NCI-H1092 (cell line): ENCODE measurements at regions not wholly inside any gene's neighbourhood (a gene's known extent, or its start where the extent isn't known, plus 50 kb on each side); places are given as distances from the start of the nearest gene placed in this dataset.
"Not testable (repeated sequence)": the region's sequence is repeated elsewhere in the genome, so short reads cannot be mapped to it uniquely, and the experiment has no call there.

Experiments used
- DNase-seq: peaks from one replicate; lab custom pipeline; 2025; lab: John Stamatoyannopoulos, UW

DNA sequence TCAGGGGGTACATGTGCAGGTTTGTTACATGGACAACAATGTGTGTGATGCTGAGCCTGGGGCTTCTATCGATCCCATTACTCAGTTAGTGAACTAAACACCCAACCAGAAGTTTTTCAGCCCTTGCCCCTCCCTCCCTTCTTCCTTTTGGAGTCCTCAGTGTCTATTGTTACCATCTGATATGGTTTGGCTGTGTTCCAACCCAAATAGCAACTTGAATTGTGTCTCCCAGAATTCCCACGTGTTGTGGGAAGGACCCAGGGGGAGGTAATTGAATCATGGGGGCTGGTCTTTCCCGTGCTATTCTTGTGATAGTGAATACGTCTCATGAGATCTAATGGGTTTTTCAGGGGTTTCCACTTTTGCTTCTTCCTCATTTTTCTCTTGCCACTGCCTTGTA is 186.3 kb downstream of the AEBP2 start:
- DNase-seq: not testable (repeated sequence)

DNA sequence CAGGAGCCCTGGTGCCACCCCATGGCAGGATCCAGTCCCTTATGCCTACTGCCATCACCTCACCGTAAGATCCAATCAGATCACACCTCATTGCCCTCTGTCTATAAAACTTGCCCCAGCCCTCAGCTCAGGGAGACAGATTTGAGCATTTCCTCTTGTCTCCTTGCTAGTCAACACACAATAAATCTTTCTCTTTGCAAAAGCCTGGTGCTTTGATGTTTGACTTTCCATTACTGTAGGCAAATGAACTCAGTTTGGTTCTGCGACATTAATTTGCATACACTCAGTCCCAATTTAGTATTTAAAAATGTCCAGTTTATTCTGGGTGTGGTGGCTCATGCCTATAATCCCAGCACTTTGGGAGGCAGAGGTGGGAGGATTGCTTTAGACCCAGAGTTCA is 188.4 kb downstream of the AEBP2 start:
- no peak for DNase-seq

DNA sequence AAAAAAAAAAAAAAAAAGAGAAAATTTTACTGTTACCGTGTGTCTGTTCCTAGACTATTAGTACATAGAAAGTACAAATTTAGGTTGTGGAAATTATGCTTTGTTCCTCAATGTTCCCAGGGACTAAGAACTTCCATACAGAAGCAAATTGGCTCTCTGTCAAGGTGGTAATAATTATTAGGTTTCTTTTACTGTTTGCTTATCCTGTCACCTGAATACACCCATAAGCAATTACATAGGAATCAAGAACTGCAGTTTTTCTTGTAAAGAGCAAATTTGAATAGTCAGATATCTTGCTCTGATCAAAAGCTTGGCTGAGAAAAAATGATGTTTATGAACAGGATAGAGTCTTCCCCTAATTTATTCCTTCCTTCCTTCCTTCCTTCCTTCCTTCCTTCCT is 191.2 kb downstream of the AEBP2 start:
- DNase-seq: no peak

DNA sequence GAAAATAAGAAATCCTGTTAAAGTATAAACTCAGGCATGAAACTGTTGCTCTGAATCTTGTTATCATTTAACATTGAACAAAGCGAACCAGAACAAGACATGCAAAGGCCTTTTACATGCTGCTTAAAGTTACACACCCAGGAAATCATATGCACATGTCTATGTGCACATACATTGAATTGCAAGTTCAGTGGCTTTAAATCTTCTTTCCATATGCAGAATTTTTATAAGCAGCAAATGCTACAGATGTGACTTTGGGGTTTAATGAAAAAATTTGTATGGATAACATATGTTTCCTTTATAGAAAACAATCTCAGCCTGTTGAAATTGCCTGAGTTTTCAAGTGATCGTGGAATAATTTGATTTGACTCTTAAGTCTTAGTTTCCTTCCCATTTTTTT is 193.9 kb downstream of the AEBP2 start:
- no peak for DNase-seq

DNA sequence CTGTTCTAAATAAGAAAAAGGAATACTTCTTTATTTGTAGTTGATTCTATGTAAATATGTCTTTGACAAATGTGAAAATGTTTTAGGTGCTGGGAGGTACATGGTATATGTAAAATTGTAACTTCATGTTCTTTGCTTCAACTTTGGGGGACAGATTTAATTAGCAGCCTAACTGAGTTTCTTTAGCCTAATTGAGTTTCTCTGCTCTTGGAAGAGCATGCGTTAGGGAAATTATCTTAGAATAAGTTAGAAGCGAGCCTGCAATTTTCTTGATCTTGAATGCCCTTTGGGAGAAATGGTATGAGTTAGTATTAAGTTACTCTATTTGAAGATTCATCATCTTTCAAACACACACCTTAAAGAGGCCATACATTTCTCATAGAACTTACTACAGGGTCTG is 194.3 kb downstream of the AEBP2 start:
- DNase-seq: no peak

DNA sequence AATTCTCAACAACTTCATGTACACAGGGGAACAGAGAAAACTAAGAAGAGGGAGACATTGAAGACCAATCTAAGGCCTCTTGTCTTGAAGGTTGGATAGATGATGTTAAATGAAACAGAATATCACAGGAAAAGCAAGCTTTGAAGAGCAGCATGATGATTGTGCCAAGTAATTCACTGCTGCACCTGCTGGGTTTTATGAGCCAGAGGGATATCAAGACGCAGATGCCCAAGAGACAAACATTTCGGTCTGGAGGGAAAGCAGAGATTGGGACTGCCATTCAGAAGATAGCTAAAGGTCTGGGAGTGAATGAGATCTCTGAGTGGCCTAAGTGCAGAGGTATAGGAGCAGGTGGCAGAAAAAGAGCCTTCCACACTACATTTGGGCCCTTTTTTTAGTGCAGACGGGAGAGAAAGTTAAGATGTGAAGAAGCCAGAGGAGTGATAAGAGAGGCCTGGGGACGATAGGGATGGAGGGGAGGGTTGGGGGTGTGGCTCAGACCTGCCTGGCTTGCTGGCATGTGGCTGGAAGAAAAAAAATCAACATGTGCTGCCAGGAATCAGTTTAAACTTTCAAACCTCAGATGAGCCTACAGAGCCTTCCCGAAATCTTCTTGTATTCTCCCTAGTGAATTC is 200.6 kb downstream of the AEBP2 start:
- peak; percentile 62 for DNase-seq

DNA sequence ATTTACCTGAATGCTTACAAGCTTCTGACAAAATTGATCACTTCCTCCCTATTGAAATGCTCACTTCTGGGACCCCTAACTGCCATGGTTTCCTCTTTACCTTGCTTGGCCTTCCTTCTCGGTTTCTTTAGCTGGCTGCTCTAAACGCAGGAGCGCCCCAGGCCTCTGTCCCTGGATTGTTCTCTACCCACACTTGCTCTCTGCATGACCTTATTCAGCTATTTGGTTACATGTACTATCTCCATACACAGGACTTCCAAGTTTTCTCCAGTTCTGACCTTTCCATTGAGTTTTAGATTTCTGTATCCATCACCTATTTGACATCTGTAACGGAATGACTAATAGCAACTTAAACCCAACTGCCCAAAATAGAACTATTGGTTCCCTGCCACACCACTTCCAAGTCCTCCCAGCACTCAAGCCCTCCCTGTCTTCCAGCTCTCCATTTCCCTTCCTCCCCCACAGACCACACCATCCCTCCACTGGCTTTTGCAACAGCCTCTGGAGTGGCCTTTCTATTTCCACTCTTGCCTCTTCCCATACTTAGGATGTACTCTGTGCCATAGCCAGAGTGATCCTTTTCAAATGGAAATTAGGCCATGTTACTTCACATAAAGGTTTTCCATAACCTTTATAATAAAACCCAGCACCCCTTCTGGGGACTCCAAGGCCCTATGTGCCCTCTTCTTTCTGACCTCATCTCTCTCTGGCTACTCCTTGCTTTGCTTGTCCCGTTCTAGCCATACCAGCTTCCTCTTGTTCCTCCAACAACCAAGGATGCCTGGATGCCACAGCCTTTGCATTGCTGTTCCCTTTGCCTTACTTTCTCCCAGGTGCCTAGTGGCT is 202.2 kb downstream of the AEBP2 start:
- no peak for DNase-seq

DNA sequence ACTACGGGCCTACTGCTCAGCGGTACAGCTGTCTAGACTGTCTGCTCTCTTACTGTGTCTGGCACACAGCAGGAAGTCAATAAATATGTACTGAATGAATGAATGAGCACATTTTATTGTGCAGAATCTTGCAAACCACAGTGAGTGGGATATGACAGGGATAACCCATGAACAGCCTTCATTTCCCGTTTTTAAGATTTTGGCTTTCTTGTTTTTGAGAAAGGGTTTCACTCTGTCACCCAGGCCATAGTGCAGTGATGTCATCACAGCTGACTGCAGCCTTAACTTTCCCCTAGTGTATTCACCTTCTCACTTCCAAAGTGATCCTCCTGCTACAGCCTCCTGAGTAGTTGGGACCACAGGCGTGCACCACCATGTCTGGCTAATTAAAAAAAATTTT is 203.1 kb downstream of the AEBP2 start:
- DNase-seq: no peak

DNA sequence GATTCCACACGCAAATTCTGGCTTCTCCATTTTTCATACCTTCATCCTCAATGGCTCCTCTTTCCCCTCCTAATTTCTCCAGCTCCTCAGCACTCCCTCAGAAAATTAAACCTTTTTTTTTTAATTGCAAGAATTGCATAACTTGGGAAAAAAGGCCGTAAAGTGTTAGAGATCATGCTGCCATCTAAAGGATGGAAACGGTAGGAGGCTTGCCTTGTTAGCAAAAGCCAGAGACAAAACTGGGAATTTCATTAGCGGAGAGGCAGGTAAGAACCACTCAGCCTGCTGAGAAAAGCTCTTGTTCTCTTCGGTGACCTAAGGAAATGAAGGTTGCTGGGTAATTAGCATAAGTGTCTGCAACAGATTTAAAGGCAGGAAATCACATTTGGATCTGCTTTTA is 204.3 kb downstream of the AEBP2 start:
- peak; percentile 10 for DNase-seq

DNA sequence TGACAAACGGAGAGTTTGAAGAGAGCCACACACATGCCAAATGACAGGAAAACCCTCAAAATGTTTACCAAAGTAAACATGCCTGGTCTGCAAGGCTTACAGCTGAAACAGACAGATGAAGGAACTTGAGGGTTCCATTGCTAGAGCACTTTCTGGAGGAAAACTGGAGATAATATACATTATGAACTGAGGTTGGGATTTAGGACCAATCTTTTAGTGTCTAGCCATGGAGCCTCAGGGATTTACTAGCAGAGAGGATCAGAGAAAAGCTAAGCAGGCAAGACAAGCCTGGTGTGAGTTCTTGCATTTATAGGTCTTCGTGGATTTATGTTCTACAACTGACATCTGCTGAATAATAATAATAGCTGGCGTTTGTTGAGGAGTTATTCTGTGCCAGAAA is 205.3 kb downstream of the AEBP2 start:
- no peak for DNase-seq

DNA sequence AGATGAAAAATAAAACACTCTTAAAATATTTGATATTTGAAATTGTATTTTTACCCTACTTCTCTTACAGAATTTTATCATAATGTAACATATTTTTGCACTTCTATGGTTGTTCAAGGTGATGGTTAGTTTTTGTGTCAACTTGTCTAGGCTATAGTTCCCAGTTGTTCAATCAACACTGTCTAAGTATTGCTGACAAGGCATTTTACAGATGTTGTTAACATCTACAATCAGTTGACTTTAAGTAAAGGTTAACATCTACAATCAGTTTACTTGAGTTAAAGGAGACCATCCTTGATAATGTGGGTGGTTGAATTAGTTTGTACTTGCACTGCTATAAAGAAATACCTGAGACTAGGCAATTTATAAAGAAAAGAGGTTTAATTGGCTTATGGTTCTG is 206.5 kb downstream of the AEBP2 start:
- DNase-seq: no peak

DNA sequence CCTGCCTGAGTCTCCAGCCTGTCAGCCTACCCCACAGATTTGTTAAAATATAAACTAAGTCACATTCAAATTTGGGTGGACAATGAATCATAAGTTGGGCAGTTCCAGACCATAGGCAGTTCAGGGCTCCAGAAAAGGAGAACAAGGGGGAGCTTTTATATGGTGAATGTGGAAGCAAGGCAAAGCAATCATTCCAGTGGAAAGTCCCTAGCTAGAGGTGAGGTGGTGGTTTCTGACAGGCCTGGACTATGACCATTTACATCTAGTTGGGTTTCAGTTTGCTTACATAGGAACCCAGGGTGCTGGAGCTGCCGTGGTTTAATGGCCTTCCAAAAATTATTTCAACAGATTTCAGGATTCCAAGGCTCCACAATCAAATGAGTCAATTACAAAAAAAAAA is 207.3 kb downstream of the AEBP2 start:
- no peak for DNase-seq

DNA sequence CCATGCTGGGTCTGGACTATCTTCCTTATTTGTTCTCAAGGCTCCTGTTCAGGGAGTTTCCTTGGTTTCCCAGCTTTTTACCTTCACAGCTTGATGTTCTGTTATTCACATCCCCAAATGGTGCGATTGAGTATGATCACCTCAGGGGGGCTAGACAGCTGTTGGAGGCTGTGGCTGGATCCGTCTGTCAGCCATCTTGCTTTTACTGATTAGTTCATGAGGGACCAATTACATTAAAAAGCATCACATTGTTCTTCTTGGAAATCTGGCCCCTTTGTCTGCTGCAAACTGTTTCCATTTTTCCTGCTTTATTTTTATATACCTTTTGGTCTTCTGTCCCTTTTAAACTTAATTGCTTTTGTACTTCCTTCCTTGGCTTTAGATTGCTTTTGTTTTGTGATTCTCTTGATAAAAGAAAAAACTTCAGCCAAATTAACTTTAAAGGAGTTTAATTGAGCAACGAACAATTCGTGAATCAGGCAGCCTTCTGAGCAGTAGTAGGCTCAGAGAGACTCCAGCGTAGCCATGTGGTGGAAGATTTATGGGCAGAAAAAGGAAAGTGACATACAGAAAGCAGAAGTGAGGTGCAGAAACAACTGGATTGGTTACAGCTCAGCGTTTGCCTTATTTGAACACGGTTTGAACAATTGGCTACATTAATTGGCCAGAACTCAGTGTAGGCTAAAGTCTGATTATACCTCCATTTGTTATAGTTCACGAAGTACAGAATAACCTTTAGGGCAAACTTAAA is 208.7 kb downstream of the AEBP2 start:
- DNase-seq: no peak

DNA sequence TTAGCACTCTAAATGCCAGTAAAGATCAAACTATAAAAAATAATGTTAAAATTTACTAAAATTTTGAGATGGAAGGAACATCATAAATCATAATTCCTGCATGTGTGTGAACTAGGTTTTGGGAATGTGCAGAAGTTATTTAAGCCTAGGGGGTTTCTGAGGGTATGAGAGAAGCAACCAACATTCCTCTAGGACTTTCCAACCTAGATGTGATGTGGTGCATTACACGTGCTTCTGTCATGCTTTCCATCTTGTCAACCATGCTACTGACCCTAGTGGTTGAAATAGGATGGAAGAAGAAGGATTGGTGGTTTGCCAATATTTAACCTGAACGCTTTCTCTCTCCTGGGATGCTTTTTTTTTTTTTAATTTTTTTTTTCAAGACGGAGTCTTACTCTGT is 209.3 kb downstream of the AEBP2 start:
- no peak for DNase-seq

DNA sequence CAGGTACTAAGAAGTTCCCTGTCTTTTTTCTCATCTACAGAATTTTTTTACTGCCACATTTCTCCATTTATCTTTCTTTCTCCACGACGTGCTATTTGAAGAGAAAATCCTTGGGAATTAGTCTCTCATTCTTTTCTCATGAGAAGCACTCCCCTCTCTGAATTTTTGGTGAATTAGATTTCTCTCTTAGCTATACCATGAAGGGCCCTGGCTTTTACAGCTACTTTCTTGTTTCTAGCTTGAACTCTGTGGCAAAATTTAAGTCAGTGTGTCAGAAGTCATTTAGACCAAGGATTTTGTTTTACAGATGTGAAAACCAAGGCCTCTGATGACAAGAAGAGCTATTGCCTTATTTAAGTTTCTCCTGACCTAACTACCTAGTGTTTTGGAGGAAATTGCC is 213.1 kb downstream of the AEBP2 start:
- DNase-seq: no peak

DNA sequence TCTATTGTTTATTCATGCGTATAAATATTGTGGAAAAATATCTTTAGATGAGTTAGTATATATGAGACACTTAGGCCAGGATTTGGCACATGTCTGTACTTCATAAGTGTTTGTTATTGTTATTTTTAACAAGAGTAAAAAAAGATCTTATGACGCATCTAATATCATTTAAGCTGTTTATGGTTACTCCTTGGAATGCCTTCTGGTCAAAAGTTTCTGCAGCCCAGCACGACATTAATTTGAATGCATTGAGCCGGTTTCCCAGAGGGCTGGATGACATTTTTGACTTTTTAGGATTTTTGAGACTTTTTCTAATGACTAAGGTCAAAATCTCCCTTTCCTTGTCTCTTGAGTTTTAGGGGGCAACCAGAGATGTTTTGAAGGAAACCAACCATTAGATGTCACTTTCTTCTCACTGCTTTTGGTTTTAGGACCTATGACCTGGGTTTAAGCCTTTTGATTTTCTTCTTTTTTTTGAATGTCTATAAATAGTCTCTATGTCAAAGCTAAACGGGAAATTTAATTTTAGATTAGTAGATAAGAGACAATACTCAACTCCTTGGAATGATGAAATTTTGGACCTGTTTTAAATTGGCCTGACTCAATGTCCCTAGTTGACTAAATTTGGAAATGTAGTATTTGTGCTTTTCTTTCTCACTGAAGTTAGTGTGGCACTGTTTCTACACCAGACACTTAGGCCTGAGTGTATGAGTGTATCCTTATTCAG is 215.5 kb downstream of the AEBP2 start:
- DNase-seq: no peak

DNA sequence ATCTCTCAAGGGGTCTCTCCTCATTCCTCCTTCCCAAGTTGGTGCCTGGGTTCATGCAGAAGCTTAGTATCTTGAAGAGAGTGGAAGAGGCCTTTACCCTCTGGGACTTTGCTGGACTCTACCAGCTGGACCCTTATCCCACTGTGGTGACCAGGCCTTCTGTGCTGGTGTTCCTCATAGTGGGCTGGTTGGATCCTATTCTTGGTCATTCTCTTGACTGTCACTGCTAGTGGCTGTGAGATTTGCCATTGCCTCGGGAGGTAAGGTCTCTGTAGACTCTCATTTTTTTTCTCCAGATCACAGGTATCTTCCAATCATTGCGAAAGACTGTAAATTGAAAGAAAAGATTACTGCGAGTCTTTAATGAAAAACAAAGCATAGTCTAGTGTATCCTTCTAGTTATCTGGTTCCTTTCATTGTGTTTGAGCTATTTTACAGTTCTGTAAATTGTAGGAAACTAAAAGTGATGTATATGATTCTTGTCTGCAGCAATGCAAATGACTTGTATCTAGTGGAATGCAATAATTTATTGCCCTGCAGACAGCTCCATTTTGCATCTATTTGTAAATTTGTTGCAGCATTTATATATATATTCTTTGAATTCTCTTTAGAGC is 217.9 kb downstream of the AEBP2 start:
- no peak for DNase-seq

DNA sequence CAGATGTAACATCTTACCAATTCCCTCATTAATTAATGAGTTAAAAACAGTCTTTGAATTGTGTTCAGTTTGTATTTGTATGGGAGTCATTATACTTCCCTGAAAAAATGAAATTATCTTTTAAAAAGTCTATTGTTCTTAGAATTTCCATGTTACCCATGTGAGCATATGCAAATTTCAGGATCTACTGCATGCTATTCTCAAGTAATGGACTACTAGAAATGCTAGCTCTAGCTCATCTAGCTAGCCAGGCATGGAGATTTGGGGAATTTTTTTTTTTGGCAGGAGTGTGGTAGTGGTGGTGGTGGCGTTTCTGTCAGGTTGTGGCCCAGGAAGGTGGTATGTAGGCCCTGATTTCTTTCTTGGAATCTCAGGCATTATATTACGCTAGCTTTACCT is 218.4 kb downstream of the AEBP2 start:
- DNase-seq: no peak

DNA sequence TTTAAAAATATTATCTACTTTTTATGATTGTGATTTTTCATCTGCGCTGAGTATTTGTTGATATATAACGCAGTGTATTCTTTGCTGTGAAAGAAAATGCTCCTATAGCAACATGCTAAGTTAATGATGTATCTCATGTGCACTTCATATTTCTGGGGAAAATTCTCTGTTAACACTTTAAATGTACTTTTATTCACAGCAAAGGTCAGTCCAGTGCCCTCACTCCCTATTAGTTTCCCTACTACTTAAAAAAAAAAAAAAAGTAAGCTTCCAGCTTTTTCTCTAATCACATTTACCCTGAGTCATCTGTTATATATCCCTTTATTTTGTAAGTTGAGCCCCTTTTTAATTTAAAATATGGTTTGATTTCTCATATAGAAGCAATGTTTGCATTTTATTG is 219.8 kb downstream of the AEBP2 start:
- DNase-seq: no peak

DNA sequence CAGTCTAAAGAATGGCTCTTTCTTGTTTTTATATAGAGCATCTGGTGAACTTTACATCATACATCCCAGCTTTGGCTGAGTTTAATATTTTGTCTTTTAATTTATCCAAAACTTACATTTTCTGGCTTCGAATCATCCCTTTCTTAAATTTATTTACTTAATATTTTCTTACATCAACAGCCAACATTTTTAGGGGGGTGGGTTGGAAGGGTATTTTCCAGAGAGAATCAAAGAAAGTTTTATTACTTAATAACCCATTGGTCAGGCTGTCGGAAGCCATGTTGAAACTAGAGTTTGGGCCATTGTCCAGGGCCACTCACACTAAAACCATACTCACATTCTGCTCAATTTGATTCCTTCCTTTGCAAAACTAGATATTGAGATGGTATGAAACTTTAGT is 220.2 kb downstream of the AEBP2 start:
- DNase-seq: no peak

DNA sequence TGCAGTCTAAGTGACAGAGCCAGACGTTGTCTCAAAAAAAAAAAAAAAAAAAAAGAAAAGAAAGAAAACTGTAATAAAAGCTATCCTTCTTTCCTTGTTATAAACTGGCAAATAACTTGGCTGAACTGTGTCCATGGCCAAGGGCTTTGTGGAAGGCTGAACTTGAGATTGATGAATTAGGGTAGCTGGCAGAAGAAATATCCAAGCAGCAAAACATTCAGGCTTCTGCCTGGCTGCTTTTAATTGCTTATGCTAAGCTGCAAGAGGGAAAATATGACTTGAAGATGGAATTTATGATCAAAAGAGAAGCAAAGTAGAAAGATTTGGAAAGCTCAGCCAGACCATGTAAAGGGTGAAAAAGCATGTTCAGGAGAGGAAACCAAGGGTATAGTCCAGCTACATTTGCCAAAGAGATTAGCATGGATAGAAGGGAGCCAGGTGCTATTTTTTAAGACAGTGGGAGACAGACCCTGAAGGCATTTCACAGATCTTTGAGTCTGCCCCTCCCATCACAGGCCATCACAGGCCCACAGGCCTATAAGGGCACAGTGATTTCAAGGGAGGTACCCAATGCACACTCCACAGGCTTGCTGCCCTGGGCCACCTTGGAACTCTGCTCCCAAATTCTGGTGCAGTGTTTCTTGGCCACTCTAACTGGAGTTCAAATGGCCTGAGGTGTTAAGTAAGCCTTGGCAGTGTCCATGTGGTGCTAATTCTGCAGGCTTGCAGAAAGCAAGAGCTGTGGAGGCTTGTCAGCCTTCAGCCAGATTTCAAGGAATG is 226.0 kb downstream of the AEBP2 start:
- no peak for DNase-seq
